22Rv1 (cell line): ENCODE measurements at regions not wholly inside any gene's neighbourhood (a gene's known extent, or its start where the extent isn't known, plus 50 kb on each side); places are given as distances from the start of the nearest gene placed in this dataset.

ENCODE experiments used
- ZFX ChIP-seq: fragments of 450-650 bp; IDR thresholded peaks from 2 replicates; pipeline ENCODE4 v1.6.1; 2017; ENCODE audit warnings: antibody characterized with exemption, borderline replicate concordance
- TF ChIP-seq, protein P1 (sequence below): fragments of 450-650 bp; IDR thresholded peaks from 2 replicates; pipeline ENCODE4 v1.5.1; 2017; ENCODE audit warnings: mild to moderate bottlenecking

DNA sequence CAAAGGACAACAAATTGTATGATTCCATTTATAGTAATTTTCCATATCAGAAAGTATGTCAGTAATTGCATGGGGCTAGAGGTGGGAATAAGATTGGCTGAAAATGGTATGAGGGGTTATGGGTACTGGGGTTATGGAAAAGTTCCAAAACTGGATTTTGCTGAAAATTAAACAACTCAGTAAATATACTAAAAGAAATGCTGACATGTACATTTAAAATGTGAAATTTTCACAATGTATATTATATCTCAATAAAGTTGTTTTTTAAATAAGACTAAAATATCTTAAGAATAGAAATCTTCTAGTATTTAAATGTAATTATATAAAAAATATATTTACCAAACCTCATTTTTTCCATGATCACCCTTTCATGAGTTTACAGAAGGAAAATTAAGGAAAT is 844.9 kb upstream of the SLIT2 start:
- TF ChIP-seq, protein P1, sequence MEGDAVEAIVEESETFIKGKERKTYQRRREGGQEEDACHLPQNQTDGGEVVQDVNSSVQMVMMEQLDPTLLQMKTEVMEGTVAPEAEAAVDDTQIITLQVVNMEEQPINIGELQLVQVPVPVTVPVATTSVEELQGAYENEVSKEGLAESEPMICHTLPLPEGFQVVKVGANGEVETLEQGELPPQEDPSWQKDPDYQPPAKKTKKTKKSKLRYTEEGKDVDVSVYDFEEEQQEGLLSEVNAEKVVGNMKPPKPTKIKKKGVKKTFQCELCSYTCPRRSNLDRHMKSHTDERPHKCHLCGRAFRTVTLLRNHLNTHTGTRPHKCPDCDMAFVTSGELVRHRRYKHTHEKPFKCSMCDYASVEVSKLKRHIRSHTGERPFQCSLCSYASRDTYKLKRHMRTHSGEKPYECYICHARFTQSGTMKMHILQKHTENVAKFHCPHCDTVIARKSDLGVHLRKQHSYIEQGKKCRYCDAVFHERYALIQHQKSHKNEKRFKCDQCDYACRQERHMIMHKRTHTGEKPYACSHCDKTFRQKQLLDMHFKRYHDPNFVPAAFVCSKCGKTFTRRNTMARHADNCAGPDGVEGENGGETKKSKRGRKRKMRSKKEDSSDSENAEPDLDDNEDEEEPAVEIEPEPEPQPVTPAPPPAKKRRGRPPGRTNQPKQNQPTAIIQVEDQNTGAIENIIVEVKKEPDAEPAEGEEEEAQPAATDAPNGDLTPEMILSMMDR, result no peak
- no peak for TF ChIP-seq ZFX
